WI38 (cell line): ENCODE measurements at regions not wholly inside any gene's neighbourhood (a gene's known extent, or its start where the extent isn't known, plus 50 kb on each side); places are given as distances from the start of the nearest gene placed in this dataset.

Source experiments
- H3K4me3 ChIP-seq: 2 replicates; pipeline ENCODE4 v1.5.1; 2011; ENCODE audit warnings: low read depth, mild to moderate bottlenecking, control low read depth, low read length
- CTCF ChIP-seq: IDR thresholded peaks from 2 replicates; pipeline ENCODE4 v1.5.1; 2012; ENCODE audit warnings: low read depth, mild to moderate bottlenecking, control low read depth, low read length

GRCh38 chr5:8949908-8950307 lies 596.0 kb downstream of the SEMA5A start:
- H3K4me3 ChIP-seq: no peak overlapping the region
- no peak for TF ChIP-seq CTCF

GRCh38 chr5:8952147-8952546 lies 593.7 kb downstream of the SEMA5A start:
- no peak overlapping the region for H3K4me3 ChIP-seq
- no peak for TF ChIP-seq CTCF

GRCh38 chr5:8953016-8953415 lies 592.9 kb downstream of the SEMA5A start:
- no peak overlapping the region for H3K4me3 ChIP-seq
- TF ChIP-seq CTCF: no peak

- no peak overlapping the region for H3K4me3 ChIP-seq
- no peak for TF ChIP-seq CTCF
Measured at GRCh38 chr5:8953911-8954438, 591.9 kb downstream of the SEMA5A start.

GRCh38 chr5:8954801-8955200 lies 591.1 kb downstream of the SEMA5A start:
- H3K4me3 ChIP-seq: no peak overlapping the region
- no peak for TF ChIP-seq CTCF

GRCh38 chr5:8956659-8957058 lies 589.2 kb downstream of the SEMA5A start:
- TF ChIP-seq CTCF: no peak
- no peak overlapping the region for H3K4me3 ChIP-seq

GRCh38 chr5:8958602-8959001 lies 587.3 kb downstream of the SEMA5A start:
- no peak for TF ChIP-seq CTCF
- no peak overlapping the region for H3K4me3 ChIP-seq
